Ishikawa (cell line): ENCODE measurements at regions not wholly inside any gene's neighbourhood (a gene's known extent, or its start where the extent isn't known, plus 50 kb on each side); places are given as distances from the start of the nearest gene placed in this dataset.

ENCODE experiments used
- CEBPB ChIP-seq: IDR thresholded peaks from 2 replicates; pipeline ENCODE4 v1.6.1; 2012
- CREB1 ChIP-seq: IDR thresholded peaks from 2 replicates; pipeline ENCODE4 v1.6.1; 2012; ENCODE audit warnings: low read depth
- EGR1 ChIP-seq: IDR thresholded peaks from 2 replicates; pipeline ENCODE4 v1.6.1; 2012
- EP300 ChIP-seq: IDR thresholded peaks from 2 replicates; pipeline ENCODE4 v1.6.1; 2012; ENCODE audit warnings: borderline replicate concordance
- FOXM1 ChIP-seq: IDR thresholded peaks from 2 replicates; pipeline ENCODE4 v1.6.1; 2012; ENCODE audit warnings: low read depth, borderline replicate concordance
- NFIC ChIP-seq: IDR thresholded peaks from 2 replicates; pipeline ENCODE4 v1.6.1; 2012
- RAD21 ChIP-seq: IDR thresholded peaks from 2 replicates; pipeline ENCODE4 v1.6.1; 2012; ENCODE audit warnings: low read depth
- REST ChIP-seq: IDR thresholded peaks from 2 replicates; pipeline ENCODE4 v1.6.1; 2012; ENCODE audit warnings: low read depth, mild to moderate bottlenecking
- TAF1 ChIP-seq: IDR thresholded peaks from 2 replicates; pipeline ENCODE4 v1.6.1; 2012; ENCODE audit warnings: low read depth, mild to moderate bottlenecking
- TCF12 ChIP-seq: IDR thresholded peaks from 2 replicates; pipeline ENCODE4 v1.6.1; 2012; ENCODE audit warnings: low read depth
- TEAD4 ChIP-seq: IDR thresholded peaks from 2 replicates; pipeline ENCODE4 v1.6.1; 2012
- USF1 ChIP-seq: IDR thresholded peaks from 2 replicates; pipeline ENCODE4 v1.6.1; 2012
- YY1 ChIP-seq: IDR thresholded peaks from 2 replicates; pipeline ENCODE4 v1.6.1; 2012; ENCODE audit warnings: low read depth
- ZBTB7A ChIP-seq: IDR thresholded peaks from 2 replicates; pipeline ENCODE4 v1.6.1; 2012; ENCODE audit warnings: low read depth
- TF ChIP-seq, protein P1 (sequence below): IDR thresholded peaks from 2 replicates; pipeline ENCODE4 v1.6.1; 2012

- TF ChIP-seq ZBTB7A: no peak
- TF ChIP-seq, protein P1, sequence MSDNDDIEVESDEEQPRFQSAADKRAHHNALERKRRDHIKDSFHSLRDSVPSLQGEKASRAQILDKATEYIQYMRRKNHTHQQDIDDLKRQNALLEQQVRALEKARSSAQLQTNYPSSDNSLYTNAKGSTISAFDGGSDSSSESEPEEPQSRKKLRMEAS: no peak
- TF ChIP-seq TEAD4: no peak
- no peak for TF ChIP-seq NFIC
Observed at GRCh38 chr10:111277661-111278060, 200.8 kb downstream of the ADRA2A start.

DNA sequence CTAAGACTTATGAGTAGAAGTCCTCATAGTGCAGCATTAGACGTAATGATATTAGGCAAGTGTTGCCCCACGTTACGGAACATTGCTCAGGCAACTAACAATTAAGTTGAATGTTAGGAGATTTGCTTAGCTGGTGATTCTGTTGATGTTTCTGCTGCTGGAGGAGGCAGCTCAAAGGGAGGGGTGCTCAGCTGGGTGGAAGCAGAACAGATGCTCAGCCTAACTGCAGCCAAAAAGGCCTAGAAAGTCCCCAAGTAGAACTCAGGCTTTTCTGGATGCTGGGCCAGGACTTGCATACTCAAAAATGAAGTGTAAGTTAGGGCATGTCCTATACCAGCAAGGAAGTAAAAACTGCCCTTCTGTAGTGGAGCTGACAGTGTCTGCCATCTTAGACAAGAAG, 201.4 kb downstream of the ADRA2A start:
- no peak for TF ChIP-seq EP300
- no peak for TF ChIP-seq TEAD4
- no peak for TF ChIP-seq EGR1
- TF ChIP-seq, protein P1: no peak
- TF ChIP-seq CEBPB: no peak
- no peak for TF ChIP-seq TAF1
- no peak for TF ChIP-seq FOXM1
- no peak for TF ChIP-seq YY1
- TF ChIP-seq CREB1: no peak
- no peak for TF ChIP-seq TCF12
- no peak for TF ChIP-seq ZBTB7A
- no peak for TF ChIP-seq RAD21
- TF ChIP-seq USF1: no peak

GRCh38 chr10:111281516-111281915, 204.7 kb downstream of the ADRA2A start:
- TF ChIP-seq FOXM1: no peak
- no peak for TF ChIP-seq RAD21
- TF ChIP-seq TAF1: no peak
- TF ChIP-seq TCF12: no peak
- TF ChIP-seq, protein P1: no peak
- no peak for TF ChIP-seq EP300
- no peak for TF ChIP-seq CREB1
- no peak for TF ChIP-seq NFIC
- TF ChIP-seq EGR1: no peak
- no peak for TF ChIP-seq YY1
- TF ChIP-seq REST: no peak
- no peak for TF ChIP-seq CEBPB
- no peak for TF ChIP-seq ZBTB7A
- no peak for TF ChIP-seq TEAD4
- TF ChIP-seq USF1: no peak

GRCh38 chr10:111289461-111289860, 212.6 kb downstream of the ADRA2A start:
- TF ChIP-seq ZBTB7A: no peak
- no peak for TF ChIP-seq TCF12
- no peak for TF ChIP-seq EGR1
- TF ChIP-seq FOXM1: no peak

DNA sequence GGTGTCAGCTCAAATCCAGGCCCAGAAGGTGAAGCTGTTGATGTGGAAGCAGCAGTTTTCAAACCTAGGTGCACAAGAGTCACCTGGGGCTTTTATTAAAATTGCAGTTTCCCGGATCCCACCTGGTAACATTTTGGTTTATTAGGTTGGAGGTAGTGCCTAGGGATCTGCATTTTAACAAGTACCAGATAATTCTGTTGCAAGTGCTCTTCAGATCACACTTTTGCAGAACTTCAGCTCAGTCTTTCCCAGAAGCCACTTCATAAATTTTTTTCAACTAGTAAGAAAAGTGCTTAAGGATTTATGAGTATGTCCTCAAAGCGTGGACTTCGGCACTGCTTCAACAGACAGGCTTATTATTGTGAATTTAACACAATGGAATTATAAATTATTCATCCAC, 213.8 kb downstream of the ADRA2A start:
- TF ChIP-seq TAF1 (no peak), CREB1 (no peak), EP300 (no peak)
- TF ChIP-seq, protein P1: no peak

DNA sequence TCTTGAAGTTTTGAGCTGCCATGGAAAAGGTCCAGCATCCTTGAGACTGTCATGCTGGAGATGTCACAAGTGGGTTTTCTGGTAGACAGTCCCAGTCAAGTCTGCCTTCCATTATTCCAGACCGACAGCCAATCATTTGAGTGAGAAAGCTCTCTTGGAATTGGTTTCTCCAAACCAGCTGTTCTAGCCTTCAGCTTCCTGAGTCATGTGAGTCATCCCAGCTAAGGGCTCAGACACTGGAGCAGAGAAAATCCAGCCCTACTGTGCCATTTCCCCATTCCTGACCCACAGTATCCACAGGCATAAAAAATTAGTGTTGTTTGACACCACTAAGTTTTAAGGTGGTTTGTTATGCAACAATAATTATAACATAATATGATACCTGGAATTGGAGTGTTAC, 219.0 kb downstream of the ADRA2A start:
- TF ChIP-seq FOXM1: no peak
- no peak for TF ChIP-seq TCF12
- TF ChIP-seq CEBPB: no peak
- no peak for TF ChIP-seq TEAD4
- no peak for TF ChIP-seq EGR1
- TF ChIP-seq YY1: no peak
- no peak for TF ChIP-seq REST
- TF ChIP-seq RAD21: no peak
- TF ChIP-seq, protein P1: no peak
- TF ChIP-seq TAF1: no peak
- no peak for TF ChIP-seq ZBTB7A
- no peak for TF ChIP-seq USF1
- TF ChIP-seq EP300: no peak
- TF ChIP-seq NFIC: no peak
- no peak for TF ChIP-seq CREB1
